ENCODE measurements at regions not wholly inside any gene's neighbourhood (a gene's known extent, or its start where the extent isn't known, plus 50 kb on each side); places are given as distances from the start of the nearest gene placed in this dataset.

DNA sequence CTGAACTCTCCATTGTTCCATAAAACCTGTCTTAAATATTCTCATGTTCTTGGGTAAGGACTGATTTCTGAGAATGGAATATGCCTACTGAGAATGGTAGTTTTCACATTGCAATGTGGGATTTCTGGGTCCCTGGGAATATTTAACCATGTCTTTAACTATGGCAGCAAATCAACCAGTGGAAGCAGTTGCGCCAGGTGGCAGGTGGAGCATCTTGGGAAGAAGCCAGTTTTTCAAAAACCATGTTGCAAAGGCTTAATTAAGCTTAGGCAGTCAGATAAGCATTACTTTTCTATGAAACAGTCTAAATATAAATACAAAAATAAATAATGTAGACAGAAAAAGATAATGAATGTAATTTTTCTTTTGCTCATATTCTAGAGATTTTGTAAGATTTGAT is 448.1 kb downstream of the ADAMTS20 start:
- TF ChIP-seq, protein P1, sequence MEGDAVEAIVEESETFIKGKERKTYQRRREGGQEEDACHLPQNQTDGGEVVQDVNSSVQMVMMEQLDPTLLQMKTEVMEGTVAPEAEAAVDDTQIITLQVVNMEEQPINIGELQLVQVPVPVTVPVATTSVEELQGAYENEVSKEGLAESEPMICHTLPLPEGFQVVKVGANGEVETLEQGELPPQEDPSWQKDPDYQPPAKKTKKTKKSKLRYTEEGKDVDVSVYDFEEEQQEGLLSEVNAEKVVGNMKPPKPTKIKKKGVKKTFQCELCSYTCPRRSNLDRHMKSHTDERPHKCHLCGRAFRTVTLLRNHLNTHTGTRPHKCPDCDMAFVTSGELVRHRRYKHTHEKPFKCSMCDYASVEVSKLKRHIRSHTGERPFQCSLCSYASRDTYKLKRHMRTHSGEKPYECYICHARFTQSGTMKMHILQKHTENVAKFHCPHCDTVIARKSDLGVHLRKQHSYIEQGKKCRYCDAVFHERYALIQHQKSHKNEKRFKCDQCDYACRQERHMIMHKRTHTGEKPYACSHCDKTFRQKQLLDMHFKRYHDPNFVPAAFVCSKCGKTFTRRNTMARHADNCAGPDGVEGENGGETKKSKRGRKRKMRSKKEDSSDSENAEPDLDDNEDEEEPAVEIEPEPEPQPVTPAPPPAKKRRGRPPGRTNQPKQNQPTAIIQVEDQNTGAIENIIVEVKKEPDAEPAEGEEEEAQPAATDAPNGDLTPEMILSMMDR (conservative IDR thresholded peaks at IDR 0.05; ENCODE audit: low read depth, low read length), result no peak
- TF ChIP-seq EZH2phosphoT487 (IDR thresholded peaks at IDR 0.05; ENCODE audit: borderline replicate concordance, low read length), result no peak
- TF ChIP-seq EZH2 (IDR thresholded peaks at IDR 0.05; ENCODE audit: low read length, unreplicated experiment), result no peak

Data from PC-3 (cell line).